MCF 10A (cell line): ENCODE measurements at regions not wholly inside any gene's neighbourhood (a gene's known extent, or its start where the extent isn't known, plus 50 kb on each side); places are given as distances from the start of the nearest gene placed in this dataset.

Experiments
- BruUV-seq: library from RNA; stranded (reverse); fragments of 400-500 nt; replicated peaks from 2 replicates; lab custom pipeline; 2021; lab: Mats Ljungman, UMichigan
- CTCF ChIA-PET: fragments of 300-600 bp; sonication (Branson Sonifier 250); formaldehyde crosslinking; extraction: SDS; loops from one replicate; lab custom pipeline; 2021; ENCODE audit warnings: antibody characterized with exemption, inconsistent platforms; lab: Yijun Ruan, JAX
- POLR2A ChIA-PET: fragments of 300-600, 350-650 bp; sonication (Branson Sonifier 250); formaldehyde crosslinking; extraction: SDS; loops from one replicate; lab custom pipeline; 2020; ENCODE audit warnings: antibody characterized with exemption, inconsistent platforms; lab: Yijun Ruan, JAX
- DNase-seq: peaks from one replicate; pipeline ENCODE4 v3.0.0-alpha.2; 2018; ENCODE audit not compliant: unreplicated experiment
- H3K27ac Mint-ChIP-seq: one replicate; pipeline ENCODE4 v1.8.0; 2022; ENCODE audit warnings: mild to moderate bottlenecking, low read depth, mixed read lengths; ENCODE audit not compliant: unreplicated experiment
- H3K27me3 Mint-ChIP-seq: one replicate; pipeline ENCODE4 v1.8.0; 2022; ENCODE audit warnings: mixed read lengths; ENCODE audit not compliant: insufficient read depth, unreplicated experiment
- H3K36me3 Mint-ChIP-seq: one replicate; pipeline ENCODE4 v1.8.0; 2022; ENCODE audit warnings: mild to moderate bottlenecking, moderate library complexity, mixed read lengths; ENCODE audit not compliant: insufficient read depth, unreplicated experiment
- H3K4me1 Mint-ChIP-seq: one replicate; pipeline ENCODE4 v1.8.0; 2022; ENCODE audit warnings: mixed read lengths; ENCODE audit not compliant: insufficient read depth, unreplicated experiment
- H3K4me3 Mint-ChIP-seq: one replicate; pipeline ENCODE4 v1.8.0; 2022; ENCODE audit warnings: mild to moderate bottlenecking, moderate library complexity, mixed read lengths; ENCODE audit not compliant: unreplicated experiment
- H3K9me3 Mint-ChIP-seq: one replicate; pipeline ENCODE4 v1.8.0; 2022; ENCODE audit warnings: mixed read lengths; ENCODE audit not compliant: unreplicated experiment
- CTCF ChIP-seq: fragments of 200-600 bp; IDR thresholded peaks from one replicate; pipeline ENCODE4 v1.8.0; 2022; ENCODE audit warnings: antibody characterized with exemption, mild to moderate bottlenecking; ENCODE audit not compliant: unreplicated experiment
- intact Hi-C: fragments of 100-400 bp; cut with micrococcal nuclease; formaldehyde crosslinking; loops from 2 replicates; pipeline ENCODE4 v1.14.1; 2022

DNA sequence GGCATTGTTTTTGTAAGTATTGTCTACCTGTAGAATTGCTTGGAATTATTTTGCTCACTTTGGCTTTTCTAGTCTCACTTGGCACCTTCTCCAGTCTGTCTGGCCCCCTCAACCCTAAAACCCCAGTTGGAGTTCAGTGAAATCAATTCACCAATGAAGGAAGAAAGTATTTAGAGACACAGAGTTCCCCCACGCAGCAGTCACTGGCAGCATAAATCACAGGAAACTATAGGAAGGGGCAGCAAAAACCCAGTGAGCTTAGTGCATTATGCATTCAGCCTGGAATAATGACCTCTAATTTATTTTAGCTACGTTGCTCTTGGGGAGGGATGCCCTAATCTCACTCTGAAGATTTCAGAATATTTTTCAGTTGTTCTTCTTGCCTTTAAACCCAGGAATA lies 204.7 kb upstream of the BLID start:
- Mint-ChIP-seq H3K9me3 (no peaks in the 10 kb centered on the region), H3K36me3 (peaks cover 6% of the 10 kb centered on the region), H3K27ac (no peak overlapping the region), H3K4me1 (peaks cover 12% of the 10 kb centered on the region), H3K27me3 (no peaks in the 10 kb centered on the region), H3K4me3 (no peak overlapping the region)
- no peak for DNase-seq
- ChIA-PET POLR2A (no interaction called here), CTCF (no interaction called here)
- intact Hi-C loops, result no loop called here
- BruUV-seq, result no TSS peak
- TF ChIP-seq CTCF, result no peak

DNA sequence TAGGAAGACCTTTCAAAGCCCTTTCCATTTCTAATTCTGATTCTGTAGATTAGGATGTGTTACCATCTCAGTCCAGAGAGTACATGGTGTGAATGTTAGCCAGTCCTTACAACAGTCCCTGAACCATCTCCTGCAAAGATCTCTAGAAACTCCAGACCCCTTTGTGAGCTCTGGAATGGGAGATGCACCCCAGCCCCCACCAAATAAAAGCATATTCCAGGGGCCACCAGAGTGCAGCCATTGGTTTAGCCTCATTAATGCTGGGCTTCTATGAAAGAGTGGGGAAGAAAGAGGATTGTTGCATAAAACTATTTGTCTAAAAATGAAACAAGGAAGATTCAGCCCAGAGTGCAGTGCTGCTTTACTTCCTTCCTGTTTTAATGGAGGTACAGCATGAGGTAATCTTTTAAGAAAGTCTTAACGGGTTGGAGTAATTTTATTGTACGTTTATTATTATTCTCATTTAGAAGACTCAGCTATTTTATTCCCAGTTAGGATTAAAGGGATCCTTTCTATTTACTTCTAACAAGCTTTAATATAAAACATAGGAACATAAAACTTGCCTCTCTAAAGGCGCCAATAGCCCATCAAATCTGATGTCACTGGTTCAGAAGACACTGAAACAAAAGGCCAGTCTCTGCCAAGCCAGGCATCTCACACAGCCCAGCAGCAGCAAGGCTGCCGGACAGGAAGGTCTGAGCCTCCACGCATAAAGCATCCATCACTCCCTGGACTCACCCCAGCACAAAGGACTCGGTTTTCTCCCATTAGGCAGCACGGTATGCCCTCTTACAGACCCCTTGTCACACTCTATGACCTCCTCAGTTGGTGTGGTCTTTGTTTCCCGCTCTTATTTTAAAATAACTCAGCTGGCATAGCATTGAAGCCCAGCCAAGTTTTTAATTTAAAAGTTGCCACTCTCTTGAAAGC lies 203.9 kb upstream of the BLID start:
- CTCF ChIA-PET, result no interaction called here

DNA sequence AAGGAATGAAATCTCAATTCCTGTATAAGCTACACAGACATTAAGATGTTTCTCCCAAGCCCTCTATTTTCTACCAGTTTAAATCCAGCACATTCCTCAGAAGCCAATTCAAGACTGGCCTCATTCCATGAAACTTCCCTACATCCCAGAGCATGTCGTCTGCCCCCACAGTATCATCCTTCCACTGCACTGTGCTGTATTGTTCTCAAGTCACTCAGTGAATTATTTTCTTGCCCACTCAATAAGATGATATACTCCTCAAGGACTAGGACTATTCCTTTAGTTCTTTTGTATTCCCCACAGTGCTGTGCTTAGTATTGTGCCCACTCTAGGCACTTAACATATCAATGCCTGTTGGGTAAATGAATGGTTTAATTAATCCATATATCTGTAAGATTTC lies 203.1 kb upstream of the BLID start:
- Mint-ChIP-seq H3K4me1 (peaks cover 12% of the 10 kb centered on the region), H3K27ac (no peak overlapping the region)
- BruUV-seq, result no TSS peak

More for the DNA sequence above, 203.9 kb upstream of the BLID start:
- no TSS peak for BruUV-seq
- POLR2A ChIA-PET, result interaction anchor here (0.7 kb wide), 1 partner anchor 12 kb away, joined by 3 read pairs; no protein-coding TSS in a partner anchor
- Mint-ChIP-seq H3K4me3 (no peak overlapping the region), H3K9me3 (no peaks in the 10 kb centered on the region), H3K27me3 (no peaks in the 10 kb centered on the region), H3K4me1 (peaks cover 12% of the 10 kb centered on the region), H3K27ac (no peak overlapping the region), H3K36me3 (peaks cover 6% of the 10 kb centered on the region)
- no peak for TF ChIP-seq CTCF
- DNase-seq, result no peak
- intact Hi-C loops, result no loop called here

More for the DNA sequence above, 203.1 kb upstream of the BLID start:
- no peaks in the 10 kb centered on the region for H3K9me3 Mint-ChIP-seq
- no peak for DNase-seq
- TF ChIP-seq CTCF, result no peak
- POLR2A ChIA-PET, result no interaction called here
- H3K4me3 Mint-ChIP-seq, result no peak overlapping the region
- intact Hi-C loops, result no loop called here
- no peaks in the 10 kb centered on the region for H3K27me3 Mint-ChIP-seq
- CTCF ChIA-PET, result no interaction called here
- H3K36me3 Mint-ChIP-seq, result peaks cover 6% of the 10 kb centered on the region
